NCI-H1930 (cell line): ENCODE measurements at regions not wholly inside any gene's neighbourhood (a gene's known extent, or its start where the extent isn't known, plus 50 kb on each side); places are given as distances from the start of the nearest gene placed in this dataset.

Experiments used
- DNase-seq, 2 experiments: peaks; one replicate each; lab custom pipeline; 2025; lab: John Stamatoyannopoulos, UW

- no peak for DNase-seq
Measured at GRCh38 chr4:43243433-43244116, 351.1 kb downstream of the GRXCR1 start.

- DNase-seq, result no peak
Measured at GRCh38 chr4:43244688-43245382, 352.3 kb downstream of the GRXCR1 start.

DNA sequence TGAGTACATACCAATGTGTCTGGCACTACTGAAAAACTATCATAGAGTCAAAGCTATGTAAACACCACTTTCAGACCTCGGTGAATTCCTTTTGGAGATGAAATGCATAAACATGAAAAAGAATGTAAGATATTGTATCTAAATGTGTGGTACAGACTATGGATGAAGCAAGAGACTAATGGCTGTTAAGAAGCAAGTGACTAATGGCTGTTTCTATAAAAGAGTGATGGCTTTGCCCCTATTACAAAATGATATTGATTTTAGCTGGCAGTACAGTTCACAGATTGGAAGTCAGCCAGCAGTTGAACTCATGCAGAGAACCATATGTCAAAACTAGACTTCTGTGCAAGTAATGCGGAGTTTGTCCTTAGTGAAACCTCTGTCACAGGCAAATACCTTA, 359.3 kb downstream of the GRXCR1 start:
- no peak for DNase-seq

GRCh38 chr4:43253541-43253940, 361.0 kb downstream of the GRXCR1 start:
- no peak for DNase-seq

DNA sequence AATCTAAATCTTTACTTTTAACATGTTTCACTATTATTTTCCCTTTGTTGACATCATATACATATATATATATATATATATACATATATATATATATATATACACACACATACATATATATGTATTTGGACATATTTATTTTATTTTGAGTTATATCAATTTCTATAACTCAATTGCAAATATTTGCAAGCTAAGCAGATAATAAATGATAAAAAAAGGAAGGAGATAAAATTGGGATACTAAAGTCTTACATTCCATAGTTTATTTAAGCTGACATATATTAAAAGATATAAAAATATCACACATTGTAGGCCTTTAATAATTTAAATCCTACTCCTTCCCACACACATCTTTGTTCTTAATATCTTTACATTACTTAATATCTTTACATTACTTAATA, 372.2 kb downstream of the GRXCR1 start:
- no peak for DNase-seq

DNA sequence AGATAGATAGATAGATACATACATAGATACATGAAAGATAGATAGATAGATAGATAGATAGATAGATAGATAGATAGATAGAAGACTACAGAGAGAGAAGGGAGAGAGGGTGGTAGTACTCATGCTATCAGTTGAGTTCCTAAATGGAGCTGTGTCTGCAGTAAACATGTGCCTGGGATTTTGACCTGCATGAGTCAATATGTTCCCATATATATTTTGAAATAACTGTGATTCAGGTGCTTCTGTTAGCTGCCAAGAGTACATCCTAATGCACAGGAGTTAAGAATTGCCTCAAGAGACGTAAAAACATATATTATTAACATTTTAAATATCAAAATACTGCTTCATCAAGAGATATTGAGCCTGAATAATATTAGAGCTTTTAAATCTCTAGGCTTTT, 379.4 kb downstream of the GRXCR1 start:
- no peak for DNase-seq

GRCh38 chr4:43274376-43274775, 381.9 kb downstream of the GRXCR1 start:
- DNase-seq, result no peak

- no peak for DNase-seq
Measured at GRCh38 chr4:43275779-43276178, 383.3 kb downstream of the GRXCR1 start.

DNA sequence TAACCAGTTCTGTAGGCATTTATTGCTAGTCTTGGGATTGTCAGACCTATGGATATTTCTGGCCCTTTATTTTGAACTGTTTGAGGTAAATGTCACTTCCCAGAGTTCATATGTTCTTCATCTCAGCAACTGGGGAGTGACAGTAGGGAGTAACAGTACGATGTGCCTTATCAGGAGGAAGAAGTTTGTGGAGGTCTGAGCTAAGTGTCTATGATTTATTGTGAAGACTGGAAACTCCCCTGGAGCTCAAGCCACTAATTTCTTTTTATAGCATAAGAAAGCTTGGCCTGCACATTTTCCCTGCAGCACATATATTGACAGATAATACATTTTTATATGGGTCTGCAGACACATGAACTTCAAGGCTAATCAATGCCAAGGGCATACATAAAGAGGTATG, 383.8 kb downstream of the GRXCR1 start:
- DNase-seq, result no peak

DNA sequence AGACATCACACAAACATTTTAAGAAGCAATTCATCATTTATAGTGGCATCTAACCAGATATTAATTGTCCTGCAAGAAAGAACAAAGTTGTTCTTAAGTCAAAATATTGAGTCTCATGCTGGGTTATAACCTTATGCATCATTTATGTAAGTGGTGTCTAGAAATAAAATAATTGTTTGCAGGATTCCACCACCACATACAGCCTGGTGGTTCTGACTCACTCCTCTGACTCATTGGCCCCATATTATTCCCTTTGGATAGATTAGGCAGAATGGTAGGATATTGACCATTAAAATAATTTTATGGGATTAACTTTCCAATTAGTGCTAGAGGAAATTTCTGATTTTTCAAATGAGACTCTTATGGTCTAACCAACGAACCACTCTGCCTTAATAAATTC, 384.5 kb downstream of the GRXCR1 start:
- no peak for DNase-seq

GRCh38 chr4:43282534-43282933, 390.0 kb downstream of the GRXCR1 start:
- DNase-seq, result no peak

DNA sequence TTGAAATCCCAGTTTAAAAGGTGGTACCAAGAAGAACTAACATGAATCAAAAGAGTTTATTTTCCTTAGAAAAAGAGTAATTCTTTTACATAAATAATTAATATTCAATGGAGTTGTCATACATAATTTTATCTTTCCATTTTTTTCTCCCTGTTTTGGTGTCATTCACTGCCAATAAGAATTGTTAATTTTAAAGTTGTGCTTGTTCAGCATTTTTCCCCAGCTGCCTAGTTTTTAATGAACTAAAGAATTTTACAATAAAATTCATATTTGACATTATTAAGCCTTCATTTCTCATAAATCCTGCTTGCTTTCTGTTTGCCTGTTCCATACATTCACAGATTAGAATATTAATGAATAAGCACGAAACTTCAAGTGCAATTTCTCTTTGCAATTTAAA, 393.6 kb downstream of the GRXCR1 start:
- no peak for DNase-seq

DNA sequence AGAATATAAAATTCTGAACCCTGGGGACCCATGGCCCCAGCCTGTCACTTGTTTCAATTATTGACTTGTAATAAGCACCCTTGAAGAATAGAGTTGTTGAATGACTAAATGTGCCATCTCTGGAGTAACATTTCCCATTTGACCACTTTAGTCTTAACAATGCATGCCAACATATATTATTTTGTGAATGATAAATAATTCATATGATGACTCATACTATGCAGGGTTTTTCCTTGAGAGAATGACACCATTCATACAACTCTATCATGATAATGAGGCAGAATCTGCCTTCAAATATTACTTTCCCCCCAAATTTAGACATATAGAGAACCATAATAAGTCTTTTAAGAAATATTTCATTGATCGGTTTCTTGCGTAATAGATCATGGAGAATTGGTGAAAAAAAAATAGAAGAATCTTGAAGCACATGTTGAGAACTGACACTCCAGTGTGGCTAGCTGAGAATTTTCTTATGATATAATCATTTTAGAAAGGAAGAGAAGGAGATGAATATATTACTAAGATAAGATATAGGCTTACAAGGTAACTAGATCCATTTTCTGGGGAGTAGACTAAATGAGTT, 404.5 kb downstream of the GRXCR1 start:
- DNase-seq, result no peak

DNA sequence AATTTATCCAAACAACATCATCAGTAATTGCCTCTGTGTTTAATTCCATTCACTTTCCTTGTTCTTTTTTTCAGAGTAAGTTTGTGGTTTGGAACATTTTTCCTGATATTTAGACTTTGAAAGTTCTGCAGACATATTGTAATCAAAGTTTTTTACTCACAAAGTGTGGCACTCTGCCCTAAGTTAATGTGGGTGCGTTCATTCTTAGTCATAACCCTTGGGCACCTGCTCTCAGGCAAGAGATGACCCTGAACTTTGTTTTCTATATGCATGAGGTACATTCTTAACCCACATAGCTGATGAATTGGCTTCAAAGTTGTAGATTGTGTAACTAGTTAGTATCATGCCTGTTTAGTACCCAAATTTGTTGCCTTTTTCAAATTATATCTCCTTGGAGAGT, 424.3 kb downstream of the GRXCR1 start:
- DNase-seq, result no peak

DNA sequence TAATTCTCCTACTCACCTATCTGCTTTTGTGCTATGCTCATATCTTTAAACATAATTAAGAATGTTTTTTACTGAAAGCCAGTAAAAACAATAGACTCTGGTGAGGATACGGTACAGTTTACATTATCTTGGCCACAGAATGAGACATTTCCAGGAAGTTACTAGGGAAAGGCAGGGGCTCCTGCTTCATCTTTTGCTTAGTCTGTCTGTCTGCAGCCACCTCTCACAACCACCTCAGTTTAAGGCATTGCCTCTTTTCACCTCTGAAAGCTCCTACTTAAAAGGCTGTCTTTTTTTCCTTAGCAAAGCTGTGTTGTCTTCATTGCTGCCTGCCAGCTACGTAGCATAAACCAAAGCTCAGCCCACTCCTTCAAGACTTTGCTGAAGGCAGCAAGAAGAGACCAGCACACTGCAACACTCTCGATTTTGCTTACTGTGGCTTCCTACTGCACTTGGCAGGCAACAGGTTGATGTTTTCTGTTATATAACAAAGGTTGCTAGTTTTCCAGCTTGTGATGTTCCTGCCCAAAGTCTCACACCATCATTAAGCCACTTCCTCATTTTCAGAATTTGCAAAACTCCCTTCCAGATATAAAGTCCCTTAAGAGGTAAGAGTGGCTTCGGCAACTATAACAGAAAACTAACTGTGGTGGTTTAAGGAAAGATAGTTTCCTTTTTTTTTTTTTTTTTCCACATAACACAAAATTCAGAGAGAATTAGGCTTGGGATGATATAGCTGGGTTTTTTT, 432.9 kb downstream of the GRXCR1 start:
- DNase-seq, result no peak

GRCh38 chr4:43330288-43330687, 437.8 kb downstream of the GRXCR1 start:
- no peak for DNase-seq

- DNase-seq, result no peak
Measured at GRCh38 chr4:43331226-43332051, 438.9 kb downstream of the GRXCR1 start.

- no peak for DNase-seq
Measured at GRCh38 chr4:43332052-43332425, 439.5 kb downstream of the GRXCR1 start.

GRCh38 chr4:43337707-43338106, 445.2 kb downstream of the GRXCR1 start:
- no peak for DNase-seq

DNA sequence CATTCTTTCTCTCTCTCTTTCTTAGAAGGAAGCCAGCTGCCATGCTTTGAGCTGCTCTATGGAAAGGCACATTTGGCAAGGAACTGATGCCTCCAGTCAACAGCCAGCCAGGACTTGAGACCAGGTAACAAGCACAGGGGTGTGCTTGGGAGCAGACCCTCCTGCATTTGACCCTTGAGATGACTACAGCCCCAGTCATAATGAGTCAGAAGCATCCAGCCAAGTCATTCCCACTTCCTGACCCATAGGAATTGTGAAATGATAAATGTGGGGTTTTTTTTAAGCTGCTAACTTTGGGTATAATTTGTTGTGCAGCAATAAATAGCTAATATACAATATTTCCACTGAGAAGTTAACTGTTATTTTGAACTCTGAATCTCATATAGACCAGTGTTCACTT, 446.9 kb downstream of the GRXCR1 start:
- no peak for DNase-seq

- DNase-seq, result no peak
Measured at GRCh38 chr4:43341741-43342140, 449.2 kb downstream of the GRXCR1 start.

DNA sequence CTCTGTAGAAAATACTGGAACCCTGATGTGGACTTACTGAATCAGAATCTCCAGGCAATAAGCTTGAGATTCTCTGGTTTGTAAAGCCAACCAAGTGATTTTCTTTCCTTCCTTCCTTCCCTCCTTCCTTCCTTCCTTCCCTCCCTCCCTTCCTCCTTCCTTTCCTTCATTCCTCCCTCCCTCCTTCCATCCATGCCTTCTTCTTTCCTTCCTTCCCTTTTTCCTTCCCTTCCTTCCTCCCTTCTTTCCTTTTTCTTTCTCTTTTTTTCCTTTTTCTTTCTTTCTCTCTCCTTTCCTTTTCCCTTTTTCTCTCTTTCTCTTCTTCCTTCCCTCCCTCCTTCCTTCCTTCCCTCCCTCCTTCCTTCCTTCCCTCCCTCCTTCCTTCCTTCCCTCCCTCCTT, 450.8 kb downstream of the GRXCR1 start:
- no peak for DNase-seq
